Hematopoietic multipotent progenitor cell treated with erythropoietin and hydrocortisone succinate and interleukin-3 and kit ligand, for 6 days (in vitro differentiated cells): ENCODE measurements at regions not wholly inside any gene's neighbourhood (a gene's known extent, or its start where the extent isn't known, plus 50 kb on each side); places are given as distances from the start of the nearest gene placed in this dataset.
"Not testable (repeated sequence)": the region's sequence is repeated elsewhere in the genome, so short reads cannot be mapped to it uniquely, and the experiment has no call there.

Experiments
- DNase-seq: peaks from one replicate; pipeline ENCODE4 v3.0.0-alpha.2; 2015

DNA sequence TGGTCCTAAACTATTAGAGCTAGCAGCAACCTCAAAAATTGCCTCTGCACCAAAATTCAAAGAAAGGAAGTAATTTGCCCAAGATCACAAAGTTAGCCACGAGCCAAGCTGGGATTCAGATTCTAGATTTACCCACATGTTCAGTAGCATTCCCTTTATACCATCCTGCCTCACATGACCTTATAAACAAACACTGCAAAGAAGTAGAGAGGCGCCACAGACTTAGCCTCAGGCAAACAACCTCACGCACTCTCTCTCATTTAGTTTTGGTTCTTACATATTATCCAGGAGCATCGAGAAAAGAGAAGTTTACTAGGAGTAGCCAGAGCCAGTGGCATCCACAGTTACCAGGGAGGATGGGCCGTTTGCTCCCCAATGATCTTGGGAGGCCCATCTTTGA is 226.6 kb downstream of the OSR1 start:
- DNase-seq: no peak

DNA sequence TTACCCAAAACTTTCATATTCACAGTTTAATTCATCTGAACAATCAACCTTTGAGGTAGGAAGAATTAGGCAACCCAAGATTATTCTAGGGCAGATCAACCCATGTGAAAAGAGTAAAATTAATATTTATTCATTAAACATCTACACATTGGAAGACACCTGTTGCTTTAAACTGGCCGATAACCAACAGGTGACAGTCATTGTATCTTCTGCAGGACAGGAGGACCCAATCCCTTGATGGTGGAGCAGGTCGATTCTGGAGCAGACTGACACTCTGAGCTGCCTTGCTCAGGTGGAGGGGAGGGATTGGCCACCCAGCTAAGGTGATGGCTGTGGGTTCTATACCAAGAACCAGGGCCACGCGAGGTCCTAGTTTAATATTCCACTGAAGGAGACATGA is 230.3 kb downstream of the OSR1 start:
- DNase-seq: no peak

DNA sequence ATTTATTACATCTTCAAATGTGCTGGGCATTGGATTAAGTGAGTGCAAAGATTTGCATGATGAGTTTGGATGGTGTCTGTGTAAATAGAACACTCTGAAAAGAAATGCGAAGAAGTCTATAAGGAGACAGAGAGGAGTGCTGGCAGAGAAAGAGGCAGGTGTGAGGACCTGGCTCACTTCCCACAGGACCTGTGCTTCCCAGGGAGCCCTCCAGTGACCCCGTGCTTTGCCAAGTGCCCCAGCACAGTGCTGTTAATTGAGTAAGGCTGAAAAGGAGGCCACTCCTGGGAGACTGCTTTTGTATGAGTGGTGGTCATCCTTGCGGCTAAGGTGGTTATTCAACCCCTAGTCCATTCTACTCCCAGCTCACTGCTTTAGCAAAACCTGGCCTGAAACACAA is 230.8 kb downstream of the OSR1 start:
- no peak for DNase-seq

DNA sequence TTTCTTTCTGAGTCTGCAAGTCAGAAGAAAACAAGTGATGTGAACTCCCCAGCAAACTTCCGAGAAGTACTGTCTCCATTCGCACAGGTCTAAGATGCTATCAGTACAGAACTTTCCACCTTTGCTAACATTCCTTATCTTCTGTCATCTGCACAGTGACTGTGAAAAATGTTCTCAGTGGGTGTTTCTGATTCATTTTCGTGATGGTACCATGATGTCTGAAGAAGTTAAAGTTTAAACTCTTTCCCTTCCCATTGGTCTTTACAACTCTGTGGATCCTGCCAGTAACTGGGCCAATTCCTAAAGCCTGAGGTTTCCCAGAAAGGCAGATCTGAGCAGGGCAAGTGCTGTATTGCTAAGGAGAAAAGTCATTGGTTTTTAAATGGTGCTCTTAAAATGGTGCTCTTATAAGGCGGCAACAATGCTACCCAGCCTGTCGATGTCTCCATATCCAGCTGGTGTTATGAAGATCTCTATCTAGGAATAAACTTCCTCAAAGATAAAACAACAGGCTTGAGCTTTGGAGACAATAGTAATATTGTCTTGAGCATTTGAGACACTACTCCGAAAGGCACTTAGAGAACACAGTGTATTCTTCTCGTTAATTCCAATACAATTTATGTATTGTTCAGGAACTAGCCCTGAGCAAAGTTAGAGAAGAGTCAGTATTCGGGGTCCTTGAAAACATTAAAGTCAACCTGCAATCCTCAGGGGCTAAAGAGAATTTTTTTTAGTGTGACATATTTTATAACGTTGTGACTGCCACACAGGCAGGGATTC is 232.3 kb downstream of the OSR1 start:
- DNase-seq: no peak

DNA sequence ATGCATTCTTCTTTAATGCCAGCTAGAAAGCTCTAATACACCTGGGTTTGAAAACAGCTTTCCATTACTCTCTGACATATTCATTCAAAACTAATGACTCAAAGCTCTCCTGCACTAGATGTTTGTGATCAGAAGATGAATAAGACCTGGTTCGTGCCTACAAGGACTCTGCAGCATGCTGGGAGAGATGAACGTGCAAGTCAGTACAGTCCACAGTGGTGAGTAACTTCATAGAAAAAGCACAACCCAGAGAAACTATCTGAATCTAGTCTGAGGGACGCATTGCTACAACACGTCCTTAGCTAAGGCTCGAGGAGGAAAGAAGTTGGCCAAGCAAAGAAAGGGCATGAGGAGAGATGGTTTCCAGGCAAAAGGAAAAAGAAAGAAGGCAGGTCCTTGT is 234.3 kb downstream of the OSR1 start:
- DNase-seq: no peak

DNA sequence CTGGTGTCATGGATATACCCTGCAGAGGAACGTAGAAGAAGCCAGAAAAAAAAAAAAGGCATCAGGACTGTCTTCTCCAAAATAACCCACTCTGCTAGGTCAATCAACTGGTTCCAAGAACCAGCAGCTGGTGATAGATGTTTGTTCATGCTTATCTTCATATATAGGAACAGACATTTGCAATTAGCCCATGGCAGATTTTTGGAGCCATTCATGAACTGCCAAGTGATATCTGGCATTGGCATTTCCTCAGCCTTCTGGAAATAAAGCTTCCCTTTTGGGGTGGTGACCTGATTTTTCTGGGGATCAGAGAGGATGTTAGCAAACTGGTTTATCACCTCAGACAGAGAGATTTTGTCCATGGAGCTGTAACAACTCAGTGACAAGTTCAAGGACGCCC is 234.9 kb downstream of the OSR1 start:
- no peak for DNase-seq

DNA sequence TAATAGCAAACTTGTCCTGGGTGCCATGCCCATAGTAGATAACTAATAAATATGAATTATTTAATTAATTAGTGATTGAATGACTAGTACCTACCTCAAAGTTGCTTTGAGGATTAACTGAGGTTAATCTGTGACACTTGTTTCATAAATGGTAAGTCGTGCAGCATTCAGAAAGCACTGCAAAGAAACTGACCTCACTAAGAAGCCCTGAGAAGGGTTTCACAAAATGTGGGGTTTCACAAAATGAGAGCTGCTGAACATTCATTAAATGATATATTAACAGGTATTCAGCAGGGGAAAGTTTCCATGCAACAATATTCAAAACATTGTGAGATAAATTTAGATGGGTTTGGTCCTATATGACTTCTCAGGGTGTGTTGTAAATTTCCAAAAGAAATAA is 236.2 kb downstream of the OSR1 start:
- no peak for DNase-seq

DNA sequence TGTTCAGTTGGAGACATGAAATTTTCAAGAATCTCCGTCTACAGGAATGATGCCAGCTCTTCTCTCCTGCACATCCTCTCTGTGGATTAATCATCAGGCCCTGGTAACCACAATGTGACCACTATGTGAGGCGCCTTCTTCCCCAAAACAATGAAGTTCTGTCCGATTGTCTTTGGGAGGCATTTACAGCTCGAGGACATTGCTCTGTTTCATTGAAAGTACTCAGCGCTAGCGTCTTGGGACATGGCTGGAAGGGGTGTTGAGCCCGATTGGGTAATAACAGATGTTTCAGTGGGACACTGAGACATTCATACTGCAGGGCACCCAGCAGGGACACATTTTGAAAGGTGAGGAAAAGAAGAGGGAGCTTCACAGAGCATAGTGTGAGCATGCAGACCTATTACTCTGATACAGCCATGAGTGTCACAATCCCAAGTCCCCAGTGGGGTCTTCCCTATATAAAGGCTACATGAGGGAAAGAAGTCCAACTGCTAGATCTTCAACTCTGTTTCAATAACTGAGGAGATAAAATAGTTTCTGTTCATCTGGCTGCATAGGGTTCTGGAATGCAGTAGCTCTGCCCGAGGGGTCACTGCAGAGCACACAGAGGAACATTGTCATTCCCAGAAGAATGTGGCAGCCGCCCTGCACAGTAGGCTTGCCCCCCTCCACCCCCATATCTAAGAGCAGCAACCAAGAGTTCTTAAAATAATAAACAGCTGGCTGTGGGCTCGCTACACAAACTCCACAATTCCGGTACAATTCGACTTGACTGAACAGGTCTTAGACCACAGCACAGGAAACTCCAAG is 237.3 kb downstream of the OSR1 start:
- no peak for DNase-seq

DNA sequence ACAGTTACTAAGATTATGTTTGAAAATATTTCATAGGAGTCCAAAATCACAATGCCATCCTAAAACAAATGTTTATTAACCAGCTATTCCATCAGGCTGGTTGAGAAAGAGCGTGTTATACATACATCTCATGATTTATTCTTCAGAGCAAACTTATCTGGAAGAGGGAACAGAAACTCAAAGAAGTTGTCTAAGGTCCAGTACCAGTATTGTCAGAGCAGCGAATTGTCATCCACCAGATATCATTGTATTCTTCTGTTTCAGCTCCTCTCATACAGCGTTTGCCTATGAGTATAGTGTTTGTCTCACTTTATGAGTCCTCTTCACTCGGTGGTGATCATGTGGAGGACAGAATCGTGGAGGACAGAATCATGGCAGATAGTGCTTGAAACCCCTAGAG is 238.2 kb downstream of the OSR1 start:
- DNase-seq: no peak

DNA sequence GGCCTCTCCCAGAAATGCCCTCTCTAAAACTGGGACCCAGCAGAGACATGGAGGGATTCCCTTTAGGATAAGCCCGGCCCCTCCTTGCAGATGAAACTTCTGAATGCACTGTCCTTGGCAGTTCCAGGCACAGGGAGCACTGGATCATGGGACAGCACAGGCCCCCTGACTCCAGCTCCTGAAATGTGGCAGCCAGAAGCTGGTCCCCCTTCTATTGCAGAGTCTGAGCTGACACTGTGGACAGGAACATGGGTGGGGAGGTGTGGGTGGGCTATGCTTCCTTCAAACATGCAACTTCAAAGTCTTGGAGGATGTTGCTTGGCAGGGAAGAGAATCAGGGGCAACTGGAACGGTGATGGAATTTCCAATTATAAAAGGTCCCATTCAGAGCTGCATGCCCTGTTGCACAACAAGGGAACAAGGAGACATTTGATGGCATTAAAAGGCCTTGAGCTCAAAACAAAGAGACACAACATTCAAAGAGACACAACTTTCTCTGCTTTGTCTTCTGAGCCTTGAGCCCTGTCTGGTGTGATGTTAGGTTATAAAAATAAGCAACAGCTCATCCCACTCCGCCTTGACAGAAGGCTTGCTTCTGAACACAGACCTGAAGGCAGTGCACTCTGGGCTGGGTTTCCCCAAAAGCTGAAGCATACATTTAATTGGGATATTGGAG is 239.0 kb downstream of the OSR1 start:
- DNase-seq: no peak

DNA sequence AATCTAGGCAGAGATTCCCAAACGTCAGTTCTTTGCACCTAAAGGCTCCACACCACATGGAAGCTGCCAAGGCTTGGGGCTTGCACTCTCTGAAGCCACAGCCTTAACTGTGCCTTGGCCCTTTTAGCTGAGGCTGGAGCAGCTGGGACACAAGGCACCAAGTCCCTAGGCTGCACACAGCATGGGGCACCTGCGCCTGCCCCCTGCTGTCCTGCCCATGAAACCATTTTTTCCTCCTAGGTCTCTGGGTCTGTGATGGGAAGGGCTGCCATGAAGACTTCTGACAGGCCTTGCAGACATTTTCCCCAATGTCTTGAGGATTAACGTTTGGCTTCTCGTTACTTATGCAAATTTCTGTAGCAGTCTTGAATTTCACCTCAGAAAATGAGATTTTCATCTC is 241.5 kb downstream of the OSR1 start:
- DNase-seq: no peak

DNA sequence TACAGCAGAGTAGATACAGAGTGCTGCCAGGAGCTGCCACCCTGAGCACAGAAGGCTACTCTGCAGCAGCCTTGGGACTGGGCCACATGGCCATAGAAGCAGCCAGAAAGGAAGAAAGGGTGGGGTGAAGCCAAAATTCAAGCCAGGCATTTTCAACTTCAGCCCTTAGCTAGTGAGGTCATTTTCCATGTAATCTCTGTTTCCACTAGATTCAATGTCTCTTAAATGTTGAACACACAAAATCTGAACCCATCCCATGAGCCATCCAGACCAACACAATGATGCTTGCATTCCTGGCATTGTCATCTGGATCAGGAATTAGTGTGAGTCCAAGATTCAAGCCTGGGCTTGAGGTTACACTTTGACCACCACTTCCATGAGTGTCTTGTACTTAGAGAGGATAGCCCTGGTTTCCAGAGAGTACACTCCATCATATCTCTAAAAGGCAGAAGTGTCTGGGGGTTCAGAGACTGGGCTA is 243.6 kb downstream of the OSR1 start:
- no peak for DNase-seq

DNA sequence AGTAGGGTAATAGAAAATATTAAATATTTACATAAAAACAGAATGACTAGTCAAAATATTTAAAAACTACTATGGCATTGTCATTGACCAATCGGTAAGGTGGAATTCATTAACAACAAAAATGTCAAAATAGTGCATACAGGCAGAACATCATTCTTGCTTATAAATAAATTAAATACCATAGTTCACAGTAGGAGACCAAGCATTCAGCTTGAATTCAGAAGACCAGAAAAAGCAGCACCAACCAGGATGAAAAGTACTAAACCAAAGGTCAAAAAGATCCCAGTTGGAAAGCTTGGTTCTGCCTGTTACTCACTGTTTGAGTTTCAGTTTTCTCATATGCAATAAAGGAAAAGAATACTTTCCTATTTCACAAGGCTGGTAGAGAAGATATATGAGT is 244.3 kb downstream of the OSR1 start:
- no peak for DNase-seq

DNA sequence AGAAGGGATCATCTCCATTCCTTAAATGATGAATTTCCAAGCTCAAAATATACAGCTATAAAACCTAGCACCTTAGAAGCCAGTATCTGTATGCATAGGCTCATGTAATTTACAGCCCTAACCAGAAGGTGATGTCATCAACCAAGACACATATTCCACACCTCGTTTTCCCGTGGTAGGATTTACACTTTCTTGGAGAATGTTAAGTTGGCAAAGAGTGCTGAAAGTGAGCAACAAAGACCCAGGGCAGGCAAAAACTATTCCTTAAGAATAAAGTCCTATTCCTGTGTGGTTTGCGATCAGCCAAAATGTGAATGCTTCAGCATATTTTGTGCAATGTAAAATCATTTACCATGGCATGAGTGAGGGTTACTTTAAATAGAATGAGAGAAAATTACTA is 247.1 kb downstream of the OSR1 start:
- no peak for DNase-seq

DNA sequence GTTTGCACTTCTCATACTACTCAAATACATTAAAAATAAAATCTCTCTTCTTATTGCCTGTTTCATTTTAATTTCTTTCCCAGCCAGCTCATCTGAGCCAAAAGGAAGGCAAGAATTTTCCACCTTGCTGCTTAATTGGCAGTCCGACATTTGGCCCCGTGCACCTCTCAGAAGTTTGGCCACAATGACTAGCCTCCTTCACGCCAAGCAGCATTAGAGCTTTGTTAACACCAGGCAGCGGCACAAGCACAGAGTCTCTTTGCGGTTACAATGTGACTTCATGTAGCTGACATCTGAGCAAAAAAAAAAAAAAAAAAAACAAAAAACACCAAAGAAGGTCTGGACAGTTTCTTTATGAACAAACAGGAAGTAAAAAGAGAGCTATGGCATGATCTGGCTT is 248.9 kb downstream of the OSR1 start:
- no peak for DNase-seq

DNA sequence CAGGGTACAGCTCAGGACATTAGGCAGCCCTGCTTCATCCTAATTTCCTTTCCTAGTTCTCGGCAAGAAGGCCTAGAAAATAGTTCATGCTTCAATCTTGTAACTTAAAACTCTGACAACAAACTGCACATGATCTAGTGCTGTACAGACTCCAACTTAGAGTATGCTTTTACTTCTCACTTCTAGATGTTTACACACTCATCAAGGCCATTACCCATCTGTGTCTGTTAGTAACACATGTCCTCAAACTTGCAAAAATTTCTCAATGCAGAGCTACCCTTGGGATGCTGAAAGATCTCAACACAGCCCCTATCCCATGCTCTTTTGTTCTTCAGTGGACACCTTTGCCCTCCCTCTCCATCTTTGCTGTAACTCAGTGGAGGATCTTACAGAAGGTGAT is 252.0 kb downstream of the OSR1 start:
- no peak for DNase-seq

DNA sequence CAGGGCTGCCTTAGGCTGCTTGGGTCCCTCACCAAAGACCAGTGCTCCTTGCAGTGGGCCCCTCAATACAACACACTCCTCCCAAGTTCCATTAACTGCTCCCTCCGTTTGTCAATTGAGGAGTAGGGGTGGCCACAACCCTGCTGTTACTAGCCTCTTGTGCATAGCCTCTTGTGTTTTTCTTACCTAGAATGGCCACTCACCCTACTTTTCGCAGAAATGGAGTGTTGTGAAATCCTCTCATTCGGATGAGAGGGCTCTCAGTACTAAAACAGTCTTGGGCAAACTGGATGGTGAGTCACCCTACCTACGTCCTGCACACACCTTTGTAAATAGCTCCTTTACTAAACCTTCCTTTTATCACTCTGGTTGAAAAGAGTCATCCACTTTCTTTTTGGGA is 253.9 kb downstream of the OSR1 start:
- no peak for DNase-seq

DNA sequence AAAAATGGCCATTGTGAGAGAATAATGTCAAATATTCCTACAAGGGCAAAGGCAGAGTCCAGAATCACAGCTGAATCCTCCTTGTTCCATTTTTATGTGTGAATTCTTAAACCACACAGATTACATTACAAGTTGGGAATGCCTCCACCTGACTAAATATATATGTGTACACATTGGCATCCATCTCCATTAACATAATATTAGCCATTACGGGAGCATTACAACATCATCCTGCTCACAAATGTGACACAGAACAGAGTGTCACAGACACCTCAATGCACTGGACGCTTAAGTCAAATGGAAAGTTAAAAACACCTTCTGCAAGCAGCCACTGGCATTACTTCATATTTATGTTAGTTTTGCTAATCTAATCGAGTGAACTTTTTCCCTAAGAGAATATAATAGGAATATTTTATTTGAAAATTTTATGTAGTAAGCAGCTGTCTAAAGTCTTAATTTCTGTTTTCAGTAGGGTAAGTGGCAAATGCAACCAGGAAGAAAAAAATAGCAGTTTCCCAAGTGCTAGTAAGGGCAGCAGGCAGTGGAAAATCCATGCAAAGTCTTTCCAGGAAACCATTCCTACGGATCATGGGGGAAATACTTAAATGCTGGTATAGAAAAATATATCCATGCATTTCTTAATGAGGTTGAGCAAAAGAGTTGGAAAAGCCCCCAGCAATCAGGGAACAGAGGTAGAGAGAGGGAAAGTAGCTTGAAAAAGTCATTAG is 255.6 kb downstream of the OSR1 start:
- DNase-seq: no peak

DNA sequence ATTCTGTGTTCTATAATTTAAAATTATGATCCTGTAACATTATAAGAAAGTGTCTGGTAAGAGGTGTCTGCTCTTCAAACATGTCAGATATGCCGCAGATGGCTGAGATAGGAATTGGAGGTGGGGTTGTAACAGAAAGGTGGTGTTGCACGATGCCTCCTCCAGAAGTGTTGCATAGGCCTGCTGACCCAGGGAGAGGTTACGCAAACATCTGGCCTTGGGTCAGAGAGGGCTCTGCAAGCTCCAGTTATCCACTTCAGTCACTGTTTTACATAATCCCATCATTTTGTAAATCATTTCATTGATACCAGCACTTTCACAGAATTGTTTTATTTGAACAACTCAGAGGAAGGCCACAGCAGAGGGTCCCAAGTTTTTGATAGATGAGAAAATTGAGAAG is 256.5 kb downstream of the OSR1 start:
- no peak for DNase-seq

DNA sequence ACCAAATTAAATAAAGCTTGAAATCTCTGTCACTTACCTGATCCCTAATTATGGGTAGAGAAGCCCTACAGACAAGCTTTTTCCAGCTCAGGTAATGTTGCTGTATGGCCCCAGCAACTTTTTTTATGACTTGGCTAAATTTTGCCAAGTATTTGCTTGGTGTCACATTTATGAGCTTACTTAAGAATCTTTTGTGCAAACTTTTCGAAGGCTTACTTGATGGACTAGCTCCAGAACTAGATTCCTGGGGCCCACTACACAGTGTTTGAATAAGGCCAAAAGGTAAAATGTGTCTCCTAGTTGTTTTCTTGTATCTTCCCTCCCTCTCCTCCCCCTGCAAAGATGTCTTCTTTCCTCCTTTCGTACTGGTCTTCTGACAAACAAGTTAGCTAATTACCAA is 257.9 kb downstream of the OSR1 start:
- DNase-seq: no peak

DNA sequence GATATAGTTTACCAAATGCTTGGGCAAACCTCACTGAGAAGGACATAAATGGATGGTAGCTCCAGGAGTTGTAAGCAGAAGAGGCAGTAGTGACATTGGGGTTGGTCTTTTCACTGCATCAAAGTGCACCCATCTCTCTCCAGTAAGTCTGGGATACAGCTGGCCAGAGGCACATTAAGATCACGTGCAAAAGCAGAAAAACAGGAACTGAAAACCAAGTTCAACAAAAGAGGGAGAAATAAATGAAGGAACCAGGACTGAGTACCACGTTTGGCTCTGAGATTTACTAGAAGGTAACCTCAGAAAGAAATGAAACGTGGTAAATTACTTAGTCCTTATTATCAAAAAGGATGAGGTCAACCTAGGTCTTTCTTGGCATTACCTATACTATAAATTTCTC is 259.2 kb downstream of the OSR1 start:
- DNase-seq: no peak

DNA sequence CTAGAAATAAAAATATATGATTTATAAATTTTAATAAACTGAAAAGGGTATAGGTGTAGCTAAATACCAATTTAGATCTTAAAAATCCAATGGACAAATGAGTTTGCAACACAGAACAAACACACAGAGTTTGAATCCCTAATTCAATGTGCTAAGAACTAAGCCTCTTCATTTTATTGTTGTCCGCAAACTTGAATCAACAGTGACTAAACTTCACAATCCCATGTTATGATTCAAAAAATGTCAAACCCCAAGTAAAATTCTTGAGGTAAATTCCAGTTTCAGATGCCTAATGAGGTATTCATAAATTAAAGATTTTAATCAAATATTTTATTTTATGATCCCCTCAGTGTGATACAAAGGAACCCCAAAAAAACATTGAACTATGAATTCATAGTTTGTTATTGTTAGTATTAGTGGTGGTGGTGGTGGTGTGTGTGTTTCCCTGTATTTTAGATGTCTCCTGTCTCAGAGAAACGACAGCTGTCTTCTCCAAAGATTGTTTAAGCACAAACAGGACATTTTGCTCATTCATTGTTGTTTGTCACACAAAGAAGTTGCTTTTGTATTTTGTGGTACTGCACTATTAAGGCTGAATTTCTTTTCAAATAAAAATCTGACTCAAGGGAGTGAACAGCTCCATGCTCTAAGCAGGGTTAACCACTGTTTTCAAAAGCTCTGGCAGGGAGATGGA is 259.8 kb downstream of the OSR1 start:
- DNase-seq: no peak

DNA sequence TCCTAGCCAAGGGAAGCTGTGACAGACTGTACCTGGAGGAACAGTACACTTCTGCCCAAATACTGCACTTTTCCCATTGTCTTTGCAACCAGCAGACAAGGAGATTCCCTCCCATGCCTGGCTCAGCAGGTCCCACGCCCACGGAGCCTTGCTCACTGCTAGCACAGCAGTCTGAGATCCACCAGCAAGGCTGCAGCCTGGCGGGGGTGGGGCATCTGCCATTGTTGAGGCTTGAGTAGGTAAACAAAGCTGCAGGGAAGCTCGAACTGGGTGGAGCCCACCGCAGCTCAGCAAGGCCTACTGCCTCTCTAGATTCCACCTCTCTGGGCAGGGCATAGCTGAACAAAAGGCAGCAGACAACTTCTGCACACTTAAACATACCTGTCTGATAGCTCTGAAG is 268.9 kb downstream of the OSR1 start:
- not testable (repeated sequence) for DNase-seq
